Stomach (tissue), 8 donors: ENCODE measurements at regions not wholly inside any gene's neighbourhood (a gene's known extent, or its start where the extent isn't known, plus 50 kb on each side); places are given as distances from the start of the nearest gene placed in this dataset.

Source experiments
- DNase-seq, 2 donors: peaks; one replicate each; pipeline versions ENCODE4 v3.0.0 to v3.0.0-alpha.2; 2013 to 2019
- H3K27ac ChIP-seq, 5 donors: fragments of 200-600 bp in 4 of 5; sonication (generic) in 4 of 5; one replicate each; pipeline ENCODE4 v1.5.1; 2013 to 2019; ENCODE audit warnings: mild to moderate bottlenecking in 1 of 5, moderate library complexity in 1 of 5
- H3K27me3 ChIP-seq, 3 donors: fragments of 200-600 bp; sonication (generic); one replicate each; pipeline ENCODE4 v1.5.1; 2017 to 2019; ENCODE audit warnings: mixed run types in 1 of 3
- H3K36me3 ChIP-seq, 4 donors: fragments of 200-600 bp; sonication (generic); 1 replicate in 3 of 4; 2 replicates in 1 of 4; pipeline ENCODE4 v1.5.1; 2016 to 2019
- H3K4me1 ChIP-seq, 4 donors: fragments of 200-600 bp; sonication (generic); one replicate each; pipeline ENCODE4 v1.5.1; 2016 to 2019
- H3K4me3 ChIP-seq, 4 donors: fragments of 200-600 bp; sonication (generic) in 3 of 4; one replicate each; pipeline ENCODE4 v1.5.1; 2016 to 2019; ENCODE audit warnings: mild to moderate bottlenecking in 1 of 4
- H3K9me3 ChIP-seq, 4 donors: fragments of 200-600 bp; sonication (generic); one replicate each; pipeline ENCODE4 v1.5.1; 2016 to 2019
- EP300 ChIP-seq: sonication (generic); formaldehyde crosslinking; IDR thresholded peaks from one replicate; pipeline ENCODE4 v1.6.1; 2017; ENCODE audit warnings: antibody characterized with exemption
- POLR2A ChIP-seq, 4 donors: fragments of 450-650 bp; IDR thresholded peaks; one replicate each; pipeline ENCODE4 v1.6.1; 2016; ENCODE audit warnings: antibody characterized with exemption in 4 of 4, control low read depth in 2 of 4, mild to moderate bottlenecking in 1 of 4, moderate library complexity in 1 of 4
- POLR2AphosphoS5 ChIP-seq, 3 donors: sonication (generic); formaldehyde crosslinking; IDR thresholded peaks; one replicate each; pipeline ENCODE4 v1.6.1; 2016; ENCODE audit warnings: antibody characterized with exemption in 3 of 3
- WGBS, 5 donors: extraction: QIAGEN DNeasy Blood & Tissue Kit in 3 of 5; methylation state at CpG; one replicate each; pipeline versions ENCODE4 v1.1.5 to v1.1.7; 2013 to 2018; 5-methylcytosine and 5-hydroxymethylcytosine counted together
- intact Hi-C: fragments of 100-400 bp; cut with DNase I; formaldehyde crosslinking; loops from one replicate; pipeline ENCODE4 v1.15.1; 2023; ENCODE audit warnings: low total_unique reads
- TF ChIP-seq, protein P1 (sequence below), 7 experiments: fragments of 450-650 bp in 4 of 7; fragments of 200-600 bp in 3 of 7; sonication (generic) in 3 of 7; IDR thresholded peaks; one replicate each; pipeline ENCODE4 v1.5.1; 2016 to 2019; ENCODE audit warnings: antibody characterized with exemption in 7 of 7, control low read depth in 2 of 7, mild to moderate bottlenecking in 1 of 7
- donor health status: healthy with polysubstance abuse.
- donor health status: Bipolar disorder and iron deficiency.
- donor health status: healthy.

DNA sequence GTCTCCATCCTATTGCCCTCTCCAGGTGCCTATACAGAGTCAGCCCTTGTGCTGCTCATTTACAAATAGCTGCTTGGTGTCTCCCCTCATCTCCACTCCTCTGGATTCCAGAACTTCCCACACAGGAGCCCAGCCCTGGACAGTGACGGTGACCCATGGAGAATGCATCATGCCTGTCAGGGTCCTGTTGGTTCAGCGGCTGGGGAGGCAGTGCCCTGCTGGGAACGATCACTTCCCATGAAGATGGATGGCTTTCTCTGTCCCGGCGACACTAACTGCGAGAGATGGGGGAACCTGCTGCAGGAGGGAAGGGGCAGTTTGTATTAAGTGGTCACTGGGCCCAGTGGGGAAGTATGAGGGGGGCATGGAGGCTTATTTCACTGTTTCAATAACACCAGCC, 395.0 kb upstream of the TBX3 start:
- intact Hi-C loops = no loop called here
- no peak overlapping the region for H3K4me3 ChIP-seq
- no peak for DNase-seq
- peaks cover 0 to 3% (median 0%) of the 10 kb centered on the region in 4 donors for H3K9me3 ChIP-seq
- H3K4me1 ChIP-seq = peaks cover 0 to 10% (median 6%) of the 10 kb centered on the region in 4 donors
- H3K36me3 ChIP-seq = no peaks in the 10 kb centered on the region
- H3K27me3 ChIP-seq = no peaks in the 10 kb centered on the region
- H3K27ac ChIP-seq = no peak overlapping the region
- 55 to 76% (median 63%) methylated on average over 6 of the region's 6 CpGs for WGBS, 5 donors
- TF ChIP-seq, protein P1, sequence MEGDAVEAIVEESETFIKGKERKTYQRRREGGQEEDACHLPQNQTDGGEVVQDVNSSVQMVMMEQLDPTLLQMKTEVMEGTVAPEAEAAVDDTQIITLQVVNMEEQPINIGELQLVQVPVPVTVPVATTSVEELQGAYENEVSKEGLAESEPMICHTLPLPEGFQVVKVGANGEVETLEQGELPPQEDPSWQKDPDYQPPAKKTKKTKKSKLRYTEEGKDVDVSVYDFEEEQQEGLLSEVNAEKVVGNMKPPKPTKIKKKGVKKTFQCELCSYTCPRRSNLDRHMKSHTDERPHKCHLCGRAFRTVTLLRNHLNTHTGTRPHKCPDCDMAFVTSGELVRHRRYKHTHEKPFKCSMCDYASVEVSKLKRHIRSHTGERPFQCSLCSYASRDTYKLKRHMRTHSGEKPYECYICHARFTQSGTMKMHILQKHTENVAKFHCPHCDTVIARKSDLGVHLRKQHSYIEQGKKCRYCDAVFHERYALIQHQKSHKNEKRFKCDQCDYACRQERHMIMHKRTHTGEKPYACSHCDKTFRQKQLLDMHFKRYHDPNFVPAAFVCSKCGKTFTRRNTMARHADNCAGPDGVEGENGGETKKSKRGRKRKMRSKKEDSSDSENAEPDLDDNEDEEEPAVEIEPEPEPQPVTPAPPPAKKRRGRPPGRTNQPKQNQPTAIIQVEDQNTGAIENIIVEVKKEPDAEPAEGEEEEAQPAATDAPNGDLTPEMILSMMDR (IDR thresholded peaks at IDR 0.05) = no peak

DNA sequence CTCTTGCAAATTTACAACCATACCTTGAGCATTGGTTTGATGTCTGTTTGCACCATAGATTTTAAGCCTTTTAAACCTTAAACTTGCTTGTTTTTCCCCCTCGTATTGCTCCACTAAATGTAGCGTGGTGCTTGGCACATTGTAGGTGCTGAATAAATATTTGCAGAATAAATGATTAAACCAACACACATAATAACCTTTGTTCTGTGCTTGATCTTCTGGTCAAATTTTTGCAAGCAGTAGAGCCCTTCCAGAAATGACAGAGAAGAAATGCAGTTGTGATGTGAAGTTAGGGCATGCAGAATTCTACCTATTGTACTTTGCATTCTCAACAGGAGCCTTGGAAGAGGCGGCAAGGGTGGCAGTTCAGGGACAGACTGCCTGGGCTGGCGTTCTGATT, 394.4 kb upstream of the TBX3 start:
- H3K4me1 ChIP-seq = peaks cover 0 to 10% (median 6%) of the 10 kb centered on the region in 4 donors
- no peaks in the 10 kb centered on the region for H3K27me3 ChIP-seq
- peaks cover 0 to 3% (median 0%) of the 10 kb centered on the region in 4 donors for H3K9me3 ChIP-seq
- no peak overlapping the region for H3K4me3 ChIP-seq
- intact Hi-C loops = no loop called here
- TF ChIP-seq EP300 (no peak), POLR2AphosphoS5 (IDR thresholded peaks at IDR 0.05) (no peak), POLR2A (IDR thresholded peaks at IDR 0.05) (no peak)
- TF ChIP-seq, protein P1 (IDR thresholded peaks at IDR 0.05) = no peak
- H3K36me3 ChIP-seq = no peaks in the 10 kb centered on the region
- 38 to 73% (median 44%) methylated on average over 4 of the region's 4 CpGs for WGBS, 5 donors
- DNase-seq = no peak
- no peak overlapping the region for H3K27ac ChIP-seq

DNA sequence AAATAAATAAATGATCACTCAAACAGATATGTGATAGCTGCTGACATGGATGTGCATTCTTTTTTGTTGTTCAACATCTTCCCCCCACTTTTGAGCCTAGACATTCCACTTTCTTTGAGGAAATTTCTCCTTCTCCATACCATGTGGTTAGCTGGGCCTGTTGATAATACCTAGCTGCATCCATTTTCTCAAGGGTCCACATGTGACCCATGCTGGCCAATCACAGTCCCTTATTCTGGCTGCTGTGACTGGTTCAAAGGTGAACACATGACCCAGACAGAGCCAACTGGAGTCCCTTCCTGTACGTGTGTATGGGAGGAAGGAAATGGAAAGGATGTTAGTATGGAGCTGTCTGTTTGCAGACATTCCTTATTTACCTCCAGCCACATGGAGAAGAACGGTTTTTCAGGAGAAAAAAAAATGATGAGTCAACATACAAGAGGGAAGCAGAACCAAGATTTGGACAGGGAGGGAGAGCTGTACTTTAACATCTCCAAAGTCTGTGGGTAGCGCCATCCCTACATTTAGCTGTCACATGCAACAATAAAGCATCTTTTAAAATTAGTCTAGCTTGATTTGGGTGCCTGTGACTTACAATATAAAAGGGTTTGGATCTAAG, 391.7 kb upstream of the TBX3 start:
- Histone ChIP-seq H3K9me3 (peaks cover 0 to 3% (median 0%) of the 10 kb centered on the region in 4 donors), H3K27me3 (no peaks in the 10 kb centered on the region), H3K4me3 (no peak overlapping the region), H3K36me3 (no peaks in the 10 kb centered on the region), H3K4me1 (peaks cover 0 to 10% (median 3%) of the 10 kb centered on the region in 4 donors), H3K27ac (no peak overlapping the region)
- DNase-seq = no peak
- intact Hi-C loops = no loop called here
- TF ChIP-seq POLR2AphosphoS5 (IDR thresholded peaks at IDR 0.05) (no peak), POLR2A (IDR thresholded peaks at IDR 0.05) (no peak), EP300 (no peak)
- TF ChIP-seq, protein P1 (IDR thresholded peaks at IDR 0.05) = no peak
- WGBS, 5 donors = 75 to 83% (median 78%) methylated on average over 3 of the region's 3 CpGs

DNA sequence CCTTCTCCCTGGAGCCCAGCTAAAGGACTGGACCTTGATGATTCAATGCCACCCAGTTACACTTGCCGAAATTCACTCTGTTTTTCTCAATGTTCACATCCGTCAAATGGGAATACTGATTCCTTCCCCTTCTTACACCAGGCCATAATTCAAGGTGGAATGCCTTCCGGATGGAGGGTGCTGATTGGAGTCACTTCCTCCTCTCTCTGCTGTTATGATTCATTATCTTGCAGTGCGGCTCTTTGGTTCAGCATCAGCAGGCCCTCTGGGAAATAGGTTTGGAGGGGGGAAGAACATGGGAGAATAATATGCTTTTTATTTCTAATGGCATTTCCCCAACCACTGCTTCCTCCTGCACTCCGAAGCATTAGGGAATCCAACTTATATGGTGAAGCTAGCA, 390.6 kb upstream of the TBX3 start:
- 78 to 91% (median 85%) methylated on average over 5 of the region's 5 CpGs for WGBS, 5 donors
- Histone ChIP-seq H3K4me3 (no peak overlapping the region), H3K27me3 (no peaks in the 10 kb centered on the region), H3K4me1 (peaks cover 0 to 10% (median 2%) of the 10 kb centered on the region in 4 donors), H3K27ac (no peak overlapping the region), H3K9me3 (peaks cover 0 to 3% (median 0%) of the 10 kb centered on the region in 4 donors), H3K36me3 (no peaks in the 10 kb centered on the region)
- no peak for DNase-seq
- intact Hi-C loops = no loop called here
- no peak for TF ChIP-seq EP300
- TF ChIP-seq POLR2A (IDR thresholded peaks at IDR 0.05) = no peak
- no peak for TF ChIP-seq POLR2AphosphoS5 (IDR thresholded peaks at IDR 0.05)
- TF ChIP-seq, protein P1 (IDR thresholded peaks at IDR 0.05) = no peak
